Fibroblast of skin of scalp (primary cell): ENCODE measurements at regions not wholly inside any gene's neighbourhood (a gene's known extent, or its start where the extent isn't known, plus 50 kb on each side); places are given as distances from the start of the nearest gene placed in this dataset.
A peak's percentile ranks its signal among the peaks of the same experiment; 100 is the strongest.
"Not testable (repeated sequence)": the region's sequence is repeated elsewhere in the genome, so short reads cannot be mapped to it uniquely, and the experiment has no call there.

Source experiments
- DNase-seq: peaks from one replicate; pipeline ENCODE4 v3.0.0-alpha.2; 2013

DNA sequence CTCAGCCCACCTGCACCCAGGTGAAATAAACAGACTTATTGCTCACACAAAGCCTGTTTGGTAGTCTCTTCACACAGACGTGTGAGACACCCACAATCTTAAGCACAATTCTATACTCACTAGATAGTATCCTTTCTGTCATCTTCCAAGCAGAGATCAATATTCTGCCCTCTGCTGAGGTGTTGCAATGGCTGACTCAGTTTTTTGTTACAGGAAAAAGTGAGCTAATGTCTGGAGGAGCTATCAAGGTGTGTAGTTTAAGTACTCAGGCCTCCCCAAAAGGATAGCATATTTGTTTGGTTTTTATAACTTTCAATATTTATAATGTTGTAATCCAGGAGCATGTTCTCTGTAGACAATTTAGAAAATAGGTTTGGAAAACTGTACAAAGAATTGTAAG is 775.2 kb upstream of the POU3F4 start:
- no peak for DNase-seq

GRCh38 chrX:82734140-82734539 is 774.0 kb upstream of the POU3F4 start:
- no peak for DNase-seq

DNA sequence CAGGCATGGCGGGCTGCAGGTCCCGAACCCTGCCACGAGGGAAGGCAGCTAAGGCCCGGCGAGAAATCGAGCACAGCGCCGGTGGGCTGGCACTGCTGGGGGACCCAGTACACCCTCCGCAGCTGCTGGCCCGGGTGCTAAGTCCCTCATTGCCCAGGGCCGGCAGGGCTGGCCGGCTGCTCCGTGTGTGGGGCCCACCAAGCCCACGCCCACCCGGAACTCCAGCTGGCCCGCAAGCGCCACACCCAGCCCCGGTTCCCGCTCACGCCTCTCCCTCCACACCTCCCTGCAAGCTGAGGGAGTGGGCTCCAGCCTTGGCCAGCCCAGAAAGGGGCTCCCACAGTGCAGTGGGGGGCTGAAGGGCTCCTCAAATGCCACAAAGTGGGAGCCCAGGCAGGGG is 769.8 kb upstream of the POU3F4 start:
- not testable (repeated sequence) for DNase-seq

GRCh38 chrX:82742351-82742750 is 765.7 kb upstream of the POU3F4 start:
- DNase-seq, result no peak

- not testable (repeated sequence) for DNase-seq
Observed at GRCh38 chrX:82745725-82746124, 762.4 kb upstream of the POU3F4 start.

- peak; percentile 7 for DNase-seq
Observed at GRCh38 chrX:82748906-82749505, 759.1 kb upstream of the POU3F4 start.

DNA sequence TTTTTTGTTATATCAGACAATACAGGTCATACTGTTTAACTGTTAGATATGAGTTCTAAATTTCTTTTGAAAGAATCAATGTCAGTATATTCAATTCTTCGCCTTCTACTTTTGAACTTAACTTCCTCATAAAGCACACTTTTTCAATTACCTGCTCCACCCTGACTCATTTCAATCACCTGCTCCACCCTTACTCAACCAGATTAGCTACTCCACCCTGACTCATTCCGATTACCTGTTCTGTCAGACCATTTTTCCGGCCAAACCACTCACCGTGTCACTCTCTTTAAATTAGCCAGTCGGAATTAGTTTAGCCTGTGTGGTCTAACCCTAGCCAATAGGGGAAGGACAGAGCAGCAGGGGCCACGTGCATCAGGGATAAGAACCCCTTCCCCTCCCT is 751.8 kb upstream of the POU3F4 start:
- DNase-seq, result no peak

- DNase-seq, result no peak
Observed at GRCh38 chrX:82757614-82758013, 750.5 kb upstream of the POU3F4 start.

GRCh38 chrX:82764521-82764920 is 743.6 kb upstream of the POU3F4 start:
- DNase-seq, result no peak

GRCh38 chrX:82765811-82766210 is 742.3 kb upstream of the POU3F4 start:
- no peak for DNase-seq

- DNase-seq, result no peak
Observed at GRCh38 chrX:82775426-82775825, 732.7 kb upstream of the POU3F4 start.

GRCh38 chrX:82782014-82782413 is 726.1 kb upstream of the POU3F4 start:
- no peak for DNase-seq

DNA sequence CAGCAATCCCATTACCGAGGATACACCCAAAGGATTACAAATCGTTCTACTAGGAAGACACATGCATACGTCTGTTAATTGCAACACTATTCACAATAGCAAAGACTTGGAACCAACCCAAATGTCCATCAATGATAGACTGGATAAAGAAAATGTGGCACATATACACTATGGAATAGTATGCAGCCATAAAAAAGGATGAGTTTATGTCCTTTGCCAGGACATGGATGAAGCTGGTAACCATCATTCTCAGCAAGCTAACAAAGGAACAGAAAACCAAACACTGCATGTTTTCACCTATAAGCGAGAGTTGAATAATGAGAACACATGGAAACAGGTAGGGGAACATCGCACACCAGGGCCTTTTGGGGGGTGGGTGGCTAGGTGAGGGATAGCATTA is 695.2 kb upstream of the POU3F4 start:
- not testable (repeated sequence) for DNase-seq

- DNase-seq, result peak; percentile 61
Observed at GRCh38 chrX:82813671-82814078, 694.4 kb upstream of the POU3F4 start.

DNA sequence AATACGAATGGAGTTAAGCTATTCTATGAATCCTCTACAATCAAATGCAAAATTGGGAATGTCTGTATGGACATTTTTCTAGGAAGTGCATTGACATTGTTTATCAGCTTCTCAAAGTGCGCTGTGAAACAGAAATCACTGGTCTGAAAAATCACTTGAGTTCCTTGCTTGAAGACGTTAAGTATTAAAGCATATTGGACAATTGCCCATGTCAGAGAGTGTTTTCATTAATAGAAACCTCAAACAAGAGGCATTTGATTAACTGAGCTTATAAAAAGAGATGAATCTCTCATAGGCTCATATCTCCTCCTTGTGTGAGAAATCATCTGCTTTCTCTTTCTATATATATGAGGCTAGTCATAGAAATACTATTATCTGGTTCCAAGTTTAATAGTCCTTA is 692.1 kb upstream of the POU3F4 start:
- no peak for DNase-seq

DNA sequence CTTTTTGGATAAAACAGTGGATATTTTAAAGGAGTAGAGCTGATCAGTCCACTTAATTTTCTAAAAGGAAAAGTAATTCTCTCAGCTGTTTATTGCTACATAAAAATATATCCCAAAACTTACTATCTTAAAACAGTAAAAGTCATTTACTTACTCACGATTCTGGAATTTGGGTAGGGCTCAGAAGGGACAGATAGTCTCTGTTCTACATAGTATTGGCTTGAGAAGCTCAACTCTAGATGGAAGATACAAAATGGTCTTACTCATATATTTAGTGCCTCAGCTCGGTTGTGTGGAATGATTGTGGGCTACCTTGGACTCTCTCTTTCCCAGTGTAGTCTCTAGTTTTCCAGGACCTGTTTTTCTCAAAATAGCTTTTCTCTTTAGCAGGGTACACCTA is 691.5 kb upstream of the POU3F4 start:
- DNase-seq, result no peak

DNA sequence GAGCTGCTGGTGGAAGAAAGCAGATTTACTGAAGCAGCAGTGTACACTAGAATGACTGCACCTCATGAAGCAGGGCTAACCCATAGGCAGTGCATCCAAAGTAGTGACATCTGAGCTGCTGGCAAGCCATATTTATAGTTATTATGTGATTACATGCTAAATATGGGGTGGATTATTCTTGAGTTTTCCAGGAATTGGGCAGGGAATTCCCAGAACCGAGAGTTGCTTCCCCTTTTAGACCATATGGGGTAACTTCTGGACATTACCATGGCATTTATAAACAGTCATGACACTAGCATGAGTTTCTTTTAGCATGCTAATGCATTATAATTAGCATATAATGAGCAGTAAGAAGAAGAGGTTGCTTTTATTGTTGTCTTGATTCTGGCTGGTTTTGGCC is 665.8 kb upstream of the POU3F4 start:
- no peak for DNase-seq

DNA sequence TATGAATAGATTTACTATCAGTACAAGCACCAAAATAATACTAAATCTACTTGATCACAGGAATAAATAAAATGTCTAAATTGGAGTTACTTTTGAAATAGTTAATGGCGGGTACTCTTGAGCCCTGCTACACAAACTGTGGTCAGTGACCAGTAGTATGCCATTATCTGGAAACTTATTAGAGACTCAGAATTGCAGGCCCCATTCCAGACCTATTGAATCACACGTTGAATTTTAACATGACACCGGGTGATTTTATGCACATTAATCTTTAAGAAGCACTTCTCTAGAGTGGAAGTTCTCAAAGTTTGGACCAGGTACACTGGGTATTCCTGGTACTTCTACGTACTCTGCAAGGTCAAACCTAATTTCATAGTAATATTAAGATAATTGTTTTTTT is 660.0 kb upstream of the POU3F4 start:
- no peak for DNase-seq
